ENCODE measurements at regions not wholly inside any gene's neighbourhood (a gene's known extent, or its start where the extent isn't known, plus 50 kb on each side); places are given as distances from the start of the nearest gene placed in this dataset.

- no peak for TF ChIP-seq EZH2 (IDR thresholded peaks at IDR 0.05; ENCODE audit: insufficient read depth, poor library complexity, severe bottlenecking)
- TF ChIP-seq EZH2phosphoT487 (IDR thresholded peaks at IDR 0.05; ENCODE audit: insufficient read depth, low read depth) = no peak
Observed at GRCh38 chr1:239803781-239804180, 287.9 kb upstream of the FMN2 start.

All from GM23248 (cell line).